ENCODE measurements at regions not wholly inside any gene's neighbourhood (a gene's known extent, or its start where the extent isn't known, plus 50 kb on each side); places are given as distances from the start of the nearest gene placed in this dataset.

DNA sequence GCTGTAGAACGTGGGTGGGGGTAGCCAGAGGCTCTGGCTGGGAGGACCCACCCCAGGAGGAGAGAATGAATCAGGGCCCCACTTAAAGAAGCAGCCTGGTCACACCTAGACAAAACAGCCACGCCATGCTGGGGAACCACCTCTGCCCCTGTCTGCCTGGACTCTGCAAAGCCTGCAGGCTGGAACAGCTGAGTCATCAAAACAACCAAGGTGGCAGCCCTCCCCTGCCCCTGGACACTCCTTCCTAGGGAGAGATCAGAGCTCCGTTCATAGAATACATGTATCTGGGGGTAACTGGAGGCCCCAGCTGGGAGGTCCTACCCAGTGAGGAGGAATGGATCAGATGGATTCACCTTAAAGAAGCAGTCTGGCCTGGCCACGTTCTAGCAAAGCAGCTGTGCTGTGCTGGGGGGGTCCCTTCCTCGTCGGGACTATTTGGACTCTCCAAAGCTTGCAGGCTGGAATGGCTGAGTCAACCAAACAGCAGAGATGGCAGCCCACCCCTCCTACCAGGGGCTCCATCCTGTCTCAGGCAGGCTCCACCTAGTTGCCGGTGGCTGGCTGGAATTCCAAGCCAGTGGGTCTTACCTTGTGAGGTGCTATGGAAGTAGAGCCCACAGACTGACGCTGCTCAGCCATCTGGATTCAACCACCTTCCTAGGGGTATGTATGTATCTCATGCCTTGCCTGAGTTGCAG lies 50.5 kb upstream of the NT5C1B start:
- no peak for DNase-seq
